Keratinocyte (primary cell): ENCODE measurements at regions not wholly inside any gene's neighbourhood (a gene's known extent, or its start where the extent isn't known, plus 50 kb on each side); places are given as distances from the start of the nearest gene placed in this dataset.

ENCODE experiments used
- DNase-seq: peaks from one replicate; pipeline ENCODE4 v3.0.0-alpha.2; 2011; ENCODE audit warnings: low read depth, missing footprints, low spot score
- FAIRE-seq: peaks from 2 replicates; lab custom pipeline; 2011; peaks lifted over from hg19 to GRCh38; lab: Jason Lieb, UNC
- H2AFZ ChIP-seq: 2 replicates; pipeline ENCODE4 v1.6.0; 2012; ENCODE audit warnings: low read length, control low read depth, inconsistent platforms; ENCODE audit not compliant: control insufficient read depth
- H3K27ac ChIP-seq: 2 replicates; pipeline ENCODE4 v1.5.1; 2011; ENCODE audit warnings: low read length; ENCODE audit not compliant: control insufficient read depth, insufficient read depth
- H3K27me3 ChIP-seq: 3 replicates; pipeline ENCODE4 v1.6.0; 2011; ENCODE audit warnings: low read length; ENCODE audit not compliant: control insufficient read depth, insufficient read depth; ENCODE audit errors: extremely low read depth
- H3K36me3 ChIP-seq, 2 experiments: 2 replicates in 1 of 2; 3 replicates in 1 of 2; pipeline ENCODE4 v1.5.1; 2011; ENCODE audit warnings: low read length in 2 of 2, mild to moderate bottlenecking in 1 of 2; ENCODE audit not compliant: control insufficient read depth in 2 of 2, insufficient read depth in 2 of 2; ENCODE audit errors: extremely low read depth in 1 of 2
- H3K4me1 ChIP-seq: 3 replicates; pipeline ENCODE4 v1.5.1; 2011; ENCODE audit warnings: low read length; ENCODE audit not compliant: control insufficient read depth, insufficient read depth; ENCODE audit errors: extremely low read depth
- H3K4me2 ChIP-seq: 3 replicates; pipeline ENCODE4 v1.6.0; 2011; ENCODE audit warnings: low read depth, low read length; ENCODE audit not compliant: control insufficient read depth, insufficient read depth; ENCODE audit errors: extremely low read depth
- H3K4me3 ChIP-seq, 3 experiments: fragments of 200-600 bp in 1 of 3; sonication (generic) in 1 of 3; 2 replicates in 2 of 3; 3 replicates in 1 of 3; pipeline ENCODE4 v1.5.1; 2011 to 2016; ENCODE audit warnings: low read length in 3 of 3, mild to moderate bottlenecking in 3 of 3, control low read depth in 2 of 3, inconsistent platforms in 1 of 3, low read depth in 1 of 3, mixed read lengths in 1 of 3, mixed run types in 1 of 3, moderate library complexity in 1 of 3; ENCODE audit not compliant: control insufficient read depth in 2 of 3, insufficient read depth in 2 of 3; ENCODE audit errors: extremely low read depth in 1 of 3
- H3K79me2 ChIP-seq: 2 replicates; pipeline ENCODE4 v1.6.0; 2012; ENCODE audit warnings: low read length; ENCODE audit not compliant: control insufficient read depth, insufficient read depth
- H3K9ac ChIP-seq: 3 replicates; pipeline ENCODE4 v1.6.0; 2011; ENCODE audit warnings: low read length; ENCODE audit not compliant: control insufficient read depth, insufficient read depth; ENCODE audit errors: extremely low read depth
- H3K9me1 ChIP-seq: 3 replicates; pipeline ENCODE4 v1.6.0; 2011; ENCODE audit warnings: low read length; ENCODE audit not compliant: control insufficient read depth, insufficient read depth; ENCODE audit errors: extremely low read depth
- H3K9me3 ChIP-seq: 2 replicates; pipeline ENCODE4 v1.5.1; 2012; ENCODE audit warnings: low read depth, low read length; ENCODE audit not compliant: control insufficient read depth
- H4K20me1 ChIP-seq: 3 replicates; pipeline ENCODE4 v1.6.0; 2011; ENCODE audit warnings: low read length; ENCODE audit not compliant: control insufficient read depth, insufficient read depth; ENCODE audit errors: extremely low read depth
- CTCF ChIP-seq, 3 experiments: IDR thresholded peaks in 1 of 3; conservative IDR thresholded peaks in 1 of 3; optimal IDR thresholded peaks in 1 of 3; 2 replicates in 2 of 3; 3 replicates in 1 of 3; pipeline versions ENCODE3 to v1.5.1; 2011; ENCODE audit warnings: low read length in 3 of 3, mild to moderate bottlenecking in 3 of 3, moderate library complexity in 2 of 3, control low read depth in 1 of 3, inconsistent platforms in 1 of 3; ENCODE audit not compliant: insufficient read depth in 2 of 3; ENCODE audit errors: extremely low read depth in 1 of 3
- EZH2 ChIP-seq: IDR thresholded peaks from one replicate; pipeline ENCODE4 v1.6.1; 2012; ENCODE audit warnings: inconsistent platforms, mild to moderate bottlenecking, low read length, moderate library complexity
- dilution Hi-C: fragments of 300-500 bp; cut with MboI; formaldehyde crosslinking; loops from one replicate; pipeline ENCODE4 v1.7.0; 2020; ENCODE audit warnings: low sequenced_read_pairs; ENCODE audit not compliant: extremely low pct_ligation_motif_present

GRCh38 chr13:59441596-59442280, 722.0 kb downstream of the DIAPH3 start:
- H3K9ac ChIP-seq = no peak overlapping the region
- TF ChIP-seq EZH2 (no peak), CTCF (optimal IDR thresholded peaks at IDR 0.05 in 1 of 3, IDR thresholded peaks at IDR 0.05 in 1 of 3, conservative IDR thresholded peaks at IDR 0.05 in 1 of 3; ENCODE audit: extremely low read depth in 1 of 3, insufficient read depth in 2 of 3, low read length in 3 of 3) (no peak)
- H3K4me2 ChIP-seq = no peak overlapping the region
- no peaks in the 10 kb centered on the region for H3K9me3 ChIP-seq
- FAIRE-seq (no peak), DNase-seq (no peak)
- no peaks in the 10 kb centered on the region for H3K79me2 ChIP-seq
- no peak overlapping the region for H3K27ac ChIP-seq
- H3K4me1 ChIP-seq = no peaks in the 10 kb centered on the region
- dilution Hi-C loops = no loop called here
- H3K27me3 ChIP-seq = no peaks in the 10 kb centered on the region
- H2AFZ ChIP-seq = no peak overlapping the region
- no peak overlapping the region for H3K4me3 ChIP-seq
- no peaks in the 10 kb centered on the region for H3K9me1 ChIP-seq
- H3K36me3 ChIP-seq = no peaks in the 10 kb centered on the region
- no peaks in the 10 kb centered on the region for H4K20me1 ChIP-seq

GRCh38 chr13:59442461-59442860, 721.3 kb downstream of the DIAPH3 start:
- H3K27ac ChIP-seq = no peak overlapping the region
- H3K27me3 ChIP-seq = no peaks in the 10 kb centered on the region
- no peak overlapping the region for H2AFZ ChIP-seq
- H3K4me1 ChIP-seq = no peaks in the 10 kb centered on the region
- no peak overlapping the region for H3K4me3 ChIP-seq
- DNase-seq (no peak), FAIRE-seq (no peak)
- no peaks in the 10 kb centered on the region for H3K9me1 ChIP-seq
- no peaks in the 10 kb centered on the region for H3K79me2 ChIP-seq
- TF ChIP-seq CTCF (optimal IDR thresholded peaks at IDR 0.05 in 1 of 3, IDR thresholded peaks at IDR 0.05 in 1 of 3, conservative IDR thresholded peaks at IDR 0.05 in 1 of 3; ENCODE audit: extremely low read depth in 1 of 3, insufficient read depth in 2 of 3, low read length in 3 of 3) (no peak), EZH2 (no peak)
- H4K20me1 ChIP-seq = no peaks in the 10 kb centered on the region
- H3K9me3 ChIP-seq = no peaks in the 10 kb centered on the region
- no peak overlapping the region for H3K9ac ChIP-seq
- no peak overlapping the region for H3K4me2 ChIP-seq
- no peaks in the 10 kb centered on the region for H3K36me3 ChIP-seq
- dilution Hi-C loops = no loop called here
